ENCODE measurements at regions not wholly inside any gene's neighbourhood (a gene's known extent, or its start where the extent isn't known, plus 50 kb on each side); places are given as distances from the start of the nearest gene placed in this dataset.
"Not testable (repeated sequence)": the region's sequence is repeated elsewhere in the genome, so short reads cannot be mapped to it uniquely, and the experiment has no call there.

DNA sequence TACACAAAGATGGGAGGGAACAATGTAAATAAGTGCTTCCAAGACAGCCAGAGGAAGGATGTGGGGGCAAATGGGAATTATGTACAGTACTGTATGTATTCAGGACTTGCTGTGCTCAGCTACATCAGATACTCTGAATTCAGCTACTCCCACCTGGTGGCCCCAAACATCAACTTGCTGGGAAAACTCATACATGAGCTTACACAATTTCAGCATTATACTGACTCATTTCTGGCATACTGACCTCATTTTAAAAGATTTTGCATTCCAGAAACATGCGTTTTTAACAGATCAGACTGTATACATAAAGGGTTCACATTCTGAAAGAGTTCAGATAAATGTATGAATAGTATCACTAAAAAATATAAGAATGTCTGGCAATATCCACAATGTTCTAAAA is 59.7 kb downstream of the GPX5 start:
- DNase-seq = no peak

DNA sequence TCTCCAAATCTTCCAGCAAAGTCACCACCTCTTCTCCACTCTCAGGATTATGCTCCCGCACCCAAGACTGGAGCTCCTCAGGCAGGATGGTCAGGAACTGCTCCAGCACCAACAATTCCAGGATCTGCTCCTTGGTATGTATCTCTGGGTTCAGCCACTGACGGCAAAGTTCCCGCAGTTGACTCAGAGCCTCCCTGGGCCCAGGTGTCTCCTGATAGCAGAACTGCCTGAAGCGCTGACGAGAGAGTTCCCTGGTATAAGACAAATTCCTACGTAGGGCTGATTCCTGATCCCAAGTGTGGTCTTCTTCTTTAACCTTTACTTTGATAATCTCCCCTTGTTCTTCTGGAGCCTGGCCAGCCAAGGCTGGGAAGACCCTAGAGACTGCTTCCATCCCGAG is 60.6 kb downstream of the GPX5 start:
- DNase-seq = no peak

DNA sequence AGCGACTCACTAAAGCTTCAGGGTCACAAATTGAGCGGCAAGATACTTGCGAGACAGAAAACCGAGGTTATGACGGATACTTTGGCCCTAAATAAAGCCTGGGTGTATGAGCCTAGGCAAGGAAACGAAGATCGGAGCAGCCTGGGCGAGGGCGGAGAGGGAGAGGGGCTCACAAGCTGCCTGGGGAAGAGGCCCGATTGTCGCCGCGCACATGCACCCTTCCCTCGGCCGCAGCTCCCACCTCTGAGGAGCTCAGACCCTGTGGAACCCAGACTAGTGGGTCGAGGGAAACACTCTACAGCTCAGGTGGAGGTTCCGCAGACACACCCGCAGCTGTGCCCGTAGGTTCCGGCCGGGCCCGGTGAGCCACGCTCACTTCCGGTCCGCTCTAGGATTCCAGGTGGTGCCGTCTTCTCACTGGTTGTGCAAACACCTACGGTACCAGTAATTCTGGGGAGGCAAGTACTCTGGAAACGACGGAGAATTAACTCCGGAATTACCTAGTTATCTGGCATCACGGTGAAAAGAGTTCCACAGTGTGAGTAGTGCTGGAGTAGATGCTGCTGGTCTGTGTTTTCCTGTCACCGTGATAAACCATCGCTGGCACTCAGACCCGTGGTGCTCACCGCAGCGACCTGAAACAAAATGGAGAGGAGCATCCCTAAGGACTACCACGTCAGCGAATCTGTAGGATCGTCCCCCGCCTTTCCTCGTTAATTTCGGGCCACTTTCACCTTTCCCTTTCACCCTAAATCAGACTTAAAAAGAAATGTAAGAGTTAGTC is 61.5 kb downstream of the GPX5 start:
- peak in 2 of 3 donors; percentile 73 to 91 for DNase-seq

DNA sequence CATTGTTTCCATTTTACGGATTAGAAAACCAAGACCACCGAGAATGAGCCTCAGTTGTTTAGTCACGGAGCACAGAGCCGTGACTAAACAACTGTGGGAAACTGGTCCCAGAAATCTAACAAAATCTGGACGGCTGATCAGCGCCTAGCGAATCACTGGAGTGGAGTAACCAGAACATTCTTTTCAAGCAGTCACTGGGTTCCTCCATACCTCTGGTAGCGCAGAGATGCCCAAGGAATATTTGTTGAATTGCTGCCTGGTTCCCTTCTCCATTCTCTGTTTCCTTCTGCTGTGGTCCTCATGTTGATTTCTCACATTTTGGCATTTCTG is 62.0 kb downstream of the GPX5 start:
- DNase-seq = no peak

DNA sequence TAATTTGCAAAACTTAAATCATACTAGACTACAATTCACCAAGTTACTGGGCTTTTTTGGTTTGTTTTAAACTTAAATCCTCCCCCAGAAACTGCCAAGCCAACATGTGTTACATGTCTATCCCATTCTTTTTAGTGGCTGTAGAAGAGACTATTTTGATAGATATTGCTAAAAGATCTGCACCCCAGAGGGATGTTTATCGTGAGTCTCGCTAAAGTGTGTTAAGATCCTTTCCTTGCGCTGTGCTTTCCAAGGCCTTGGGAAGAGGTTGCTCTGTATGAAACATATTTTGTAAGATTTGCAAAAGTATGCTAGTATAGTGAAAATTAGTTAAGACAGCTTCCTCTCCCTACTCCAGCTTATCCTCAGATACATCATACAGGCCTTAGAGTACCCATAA is 63.0 kb downstream of the GPX5 start:
- no peak for DNase-seq

DNA sequence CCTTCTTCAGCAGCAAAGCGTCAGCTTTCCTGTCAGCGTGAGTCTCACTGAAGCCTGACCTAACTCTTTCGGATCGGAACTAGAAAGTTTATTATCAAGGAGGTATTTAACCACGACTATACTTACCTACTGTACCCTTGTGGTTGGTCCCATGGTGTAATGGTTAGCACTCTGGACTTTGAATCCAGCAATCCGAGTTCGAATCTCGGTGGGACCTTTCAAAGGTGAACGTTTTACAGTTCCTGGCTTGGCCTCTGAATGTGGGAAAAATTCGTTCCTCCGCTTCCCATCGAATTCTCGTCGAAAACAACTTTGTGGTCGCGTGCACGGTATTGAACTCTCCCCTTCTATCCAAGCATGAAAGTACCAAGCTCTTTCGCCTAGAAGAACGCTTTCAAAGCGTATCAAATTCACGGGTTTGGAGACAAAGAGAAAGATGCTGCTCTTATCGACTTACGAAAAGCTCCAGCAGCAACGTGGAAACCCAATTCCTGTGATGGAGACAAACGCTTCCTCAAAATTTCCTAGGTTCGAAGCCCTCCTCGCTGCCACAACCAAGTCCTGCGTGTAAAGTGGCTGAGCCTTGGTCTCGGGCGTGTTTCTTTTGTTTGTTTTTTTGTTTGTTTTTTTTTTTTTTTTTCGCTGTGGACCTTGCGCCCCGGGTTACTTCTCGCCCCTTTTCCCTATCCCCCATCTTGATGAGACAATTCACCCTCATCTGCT is 63.7 kb downstream of the GPX5 start:
- peak; percentile 86 to 94 (median 91) for DNase-seq

DNA sequence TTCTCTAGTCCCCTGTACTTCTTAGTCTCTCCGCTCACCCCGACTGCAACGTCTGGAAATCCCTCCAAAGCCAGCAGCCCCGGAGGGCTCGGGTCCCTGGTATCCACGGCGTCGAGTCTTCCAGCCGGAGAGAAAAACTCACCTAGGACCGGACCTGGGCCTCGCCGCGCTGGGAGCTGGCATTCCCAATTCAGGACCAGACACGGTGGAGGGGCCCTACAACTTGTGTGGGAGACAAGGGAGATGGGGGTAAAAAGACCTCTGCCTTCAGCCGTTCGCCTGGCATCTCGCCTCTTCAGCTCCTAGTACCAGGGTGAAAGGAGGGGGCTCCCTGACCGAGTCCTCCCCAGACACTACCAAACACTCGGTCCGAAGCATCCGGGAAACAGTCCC is 64.3 kb downstream of the GPX5 start:
- DNase-seq = no peak

DNA sequence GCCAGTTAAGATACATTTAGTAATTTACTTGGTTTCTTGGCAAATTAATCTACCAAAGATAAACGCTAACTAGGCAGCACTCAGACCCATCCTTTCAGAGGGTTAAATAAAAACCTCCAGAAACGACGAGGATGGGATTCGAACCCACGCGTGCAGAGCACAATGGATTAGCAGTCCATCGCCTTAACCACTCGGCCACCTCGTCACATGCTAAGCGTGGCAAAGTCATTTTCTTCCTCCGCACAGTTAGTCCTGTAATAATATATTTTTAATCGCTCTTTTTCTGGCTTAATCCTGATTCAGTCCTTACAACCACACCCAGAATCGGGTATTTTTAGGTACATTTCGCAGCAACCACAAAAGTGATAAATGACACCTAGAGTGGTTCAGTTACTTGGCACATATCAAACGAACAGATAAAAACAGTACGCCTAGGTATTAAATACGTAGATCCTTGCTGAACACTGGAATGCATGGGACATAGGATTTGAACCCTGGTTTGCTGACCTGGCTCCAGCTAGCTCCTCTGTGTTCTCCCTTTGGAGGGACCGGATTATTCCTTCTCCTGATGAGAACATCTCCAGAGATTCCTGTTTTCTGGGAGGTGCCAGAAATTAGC is 71.6 kb downstream of the GPX5 start:
- peak in 1 of 3 donors; percentile 47 for DNase-seq

DNA sequence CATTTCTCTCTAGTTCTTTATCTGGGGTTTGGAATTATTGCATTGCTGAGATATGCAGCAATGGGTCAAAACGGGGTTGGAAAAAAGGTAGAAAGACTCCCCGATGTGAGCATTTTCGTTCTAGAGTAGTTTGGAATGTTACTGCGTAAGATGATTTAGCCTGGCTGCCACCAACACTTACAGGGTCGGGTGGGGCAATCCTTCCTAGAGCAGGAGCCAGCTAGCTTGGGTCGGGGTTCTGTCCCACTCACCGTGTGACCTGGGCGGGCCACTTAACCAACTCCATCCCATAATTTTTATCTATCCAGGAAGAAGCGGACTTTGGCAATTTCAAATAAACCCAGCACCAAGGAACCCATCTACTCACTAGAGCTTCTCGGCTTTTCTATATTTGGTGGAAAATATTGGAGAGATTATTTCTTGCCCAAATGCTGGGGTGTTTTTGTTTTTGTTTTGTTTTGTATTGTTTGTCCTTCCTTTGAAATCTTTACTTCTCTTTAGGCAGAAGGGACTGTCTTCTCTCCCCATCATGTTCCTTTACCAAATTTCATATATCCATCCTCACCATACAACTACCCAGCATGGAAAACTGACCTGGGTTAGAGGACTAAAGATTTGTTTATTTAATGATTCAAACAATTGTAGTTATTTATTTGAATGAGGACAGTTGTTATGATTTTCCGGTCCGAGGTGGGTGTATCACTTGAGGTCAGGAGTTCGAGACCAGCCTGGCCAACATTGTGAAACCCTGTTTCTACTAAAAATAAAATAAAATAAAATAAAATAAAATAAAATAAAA is 72.4 kb downstream of the GPX5 start:
- DNase-seq = no peak

DNA sequence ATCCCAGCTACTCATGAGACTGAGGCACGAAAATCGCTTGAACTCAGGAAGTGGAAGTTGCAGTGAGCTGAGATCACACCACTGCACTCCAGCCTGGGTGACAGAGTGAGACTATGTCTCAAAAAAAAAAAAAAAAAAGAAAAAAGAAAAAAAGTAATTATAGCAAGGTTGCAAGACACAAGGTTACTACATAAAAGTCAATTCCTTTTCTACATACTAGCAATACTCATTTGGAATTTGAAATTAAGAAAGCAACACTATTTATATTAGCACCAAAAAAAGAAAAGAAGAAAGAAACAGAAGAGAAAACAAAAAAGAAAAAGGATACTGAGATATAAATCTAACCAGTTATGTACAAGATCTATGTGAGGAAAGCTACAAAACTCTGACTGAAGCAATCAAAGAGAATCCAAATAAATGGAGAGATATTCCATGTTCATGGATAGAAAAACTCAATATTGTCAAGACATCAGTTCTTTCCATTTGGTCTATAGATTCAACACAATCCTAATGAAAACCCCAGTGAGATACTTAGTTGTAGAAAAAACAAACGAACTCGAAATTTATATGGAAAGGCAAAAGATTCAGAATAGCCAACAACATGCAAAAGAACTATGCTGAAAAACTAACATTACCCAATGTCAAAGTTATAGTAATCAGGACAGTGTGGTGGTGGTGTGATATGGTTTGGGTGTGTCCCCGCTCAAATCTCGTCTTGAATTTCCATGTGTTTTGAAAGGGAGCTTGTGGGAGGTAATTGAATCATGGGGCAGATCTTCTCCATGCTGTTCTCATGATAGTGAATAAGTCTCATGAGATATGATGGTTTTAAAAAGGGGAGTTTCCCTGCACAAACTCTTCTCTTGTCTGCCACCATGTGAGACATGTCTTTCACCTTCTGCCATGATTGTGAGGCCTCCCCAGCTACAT is 73.3 kb downstream of the GPX5 start:
- no peak for DNase-seq

DNA sequence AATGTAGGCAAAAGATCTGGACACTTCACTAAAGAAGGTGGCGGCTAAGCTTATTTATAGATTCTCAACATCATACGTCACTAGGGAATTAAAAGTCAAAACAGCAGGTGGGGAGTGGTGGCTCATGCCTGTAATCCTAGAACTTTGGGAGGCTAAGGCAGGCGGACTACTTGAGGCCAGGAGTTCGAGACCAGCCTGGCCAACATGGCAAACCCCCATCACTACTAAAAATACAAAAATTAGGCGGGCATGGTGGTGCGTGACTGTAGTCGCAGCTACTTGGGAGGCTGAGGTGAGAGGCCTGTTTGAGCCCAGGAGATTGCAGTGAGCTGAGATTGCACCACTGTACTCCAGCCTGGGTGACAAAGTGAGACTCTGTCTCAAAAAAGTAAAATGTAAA is 74.6 kb downstream of the GPX5 start:
- no peak for DNase-seq

DNA sequence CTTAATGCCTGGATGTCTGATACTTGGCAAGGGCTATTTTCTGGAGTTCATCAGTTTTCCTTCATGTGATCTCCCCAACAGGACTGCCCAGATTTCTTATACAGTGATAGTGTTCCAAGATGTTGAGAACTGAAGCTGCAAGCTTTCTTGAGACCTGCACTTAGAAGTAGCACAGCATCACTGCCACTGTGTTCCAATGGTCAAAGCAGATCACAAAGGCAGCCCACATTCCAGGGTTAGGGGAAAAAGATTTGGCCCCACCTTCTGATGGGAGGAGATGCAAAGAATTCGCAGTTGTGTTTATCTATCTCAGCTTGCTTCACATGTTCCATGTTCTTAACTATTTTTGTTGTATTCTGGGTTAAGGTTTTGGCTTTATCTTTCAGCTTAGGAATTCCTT is 78.2 kb downstream of the GPX5 start:
- DNase-seq = no peak

DNA sequence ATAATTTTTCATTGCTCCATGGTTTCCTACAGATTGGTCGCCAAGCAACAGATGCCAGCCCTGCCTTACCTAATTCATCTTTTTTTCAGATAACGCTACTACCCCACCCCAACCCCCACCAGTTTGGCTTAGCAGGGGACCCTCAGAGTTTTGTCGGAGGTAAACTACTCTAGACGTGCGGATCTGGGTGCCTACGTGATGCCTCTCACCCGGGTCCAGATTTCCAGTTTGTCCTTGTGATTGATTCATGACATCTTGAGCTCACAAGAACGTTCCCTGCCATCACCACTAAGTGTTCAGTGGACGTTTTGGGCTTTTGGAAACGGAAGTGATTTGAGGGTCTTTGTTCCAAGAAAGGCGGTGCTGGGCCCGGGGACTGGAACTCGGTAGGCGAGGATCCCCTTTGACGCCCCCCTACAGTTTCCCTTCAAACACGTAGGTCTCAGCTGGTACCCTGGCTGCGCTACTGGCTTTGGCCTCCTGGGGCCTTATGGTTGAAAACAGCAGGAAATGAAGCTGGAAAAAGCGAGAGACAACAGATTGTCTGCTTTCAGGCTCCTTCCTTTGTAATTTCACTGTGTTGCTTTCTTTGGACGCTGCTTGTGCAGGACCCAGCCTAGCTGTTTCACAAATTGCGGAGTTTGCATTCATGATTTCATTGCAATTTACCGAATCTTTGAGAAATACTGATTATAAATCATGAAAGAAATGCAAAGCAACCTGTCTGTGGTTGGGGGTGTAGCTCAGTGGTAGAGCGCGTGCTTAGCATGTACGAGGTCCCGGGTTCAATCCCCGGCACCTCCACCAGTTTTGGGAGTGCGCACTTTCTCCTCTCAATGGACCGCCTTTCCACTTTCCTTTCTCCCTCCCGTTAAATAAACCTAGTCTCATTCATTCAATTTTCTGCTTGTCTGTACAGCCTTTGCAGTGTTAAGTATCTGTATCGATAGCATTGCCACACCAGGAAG is 81.0 kb downstream of the GPX5 start:
- peak; percentile 70 to 86 (median 76) for DNase-seq

DNA sequence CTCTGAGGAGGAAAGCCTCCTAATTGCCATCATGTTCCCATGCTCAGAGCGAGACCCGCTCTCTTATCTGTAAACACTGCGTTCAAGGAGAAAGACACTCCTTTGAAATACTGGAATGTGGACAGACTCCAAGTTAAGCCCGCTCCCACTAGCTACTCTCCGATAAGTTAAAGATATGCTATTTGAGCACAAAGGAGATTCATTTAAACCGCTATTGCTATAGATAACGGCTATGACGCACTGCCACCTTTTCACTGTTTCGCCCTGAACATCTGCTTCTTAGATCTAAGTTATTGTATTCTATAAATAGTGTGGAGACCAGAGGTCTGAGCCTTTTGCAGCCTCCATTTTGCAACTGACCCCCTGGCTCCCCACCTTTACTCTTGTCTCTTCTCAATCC is 82.3 kb downstream of the GPX5 start:
- DNase-seq = no peak

DNA sequence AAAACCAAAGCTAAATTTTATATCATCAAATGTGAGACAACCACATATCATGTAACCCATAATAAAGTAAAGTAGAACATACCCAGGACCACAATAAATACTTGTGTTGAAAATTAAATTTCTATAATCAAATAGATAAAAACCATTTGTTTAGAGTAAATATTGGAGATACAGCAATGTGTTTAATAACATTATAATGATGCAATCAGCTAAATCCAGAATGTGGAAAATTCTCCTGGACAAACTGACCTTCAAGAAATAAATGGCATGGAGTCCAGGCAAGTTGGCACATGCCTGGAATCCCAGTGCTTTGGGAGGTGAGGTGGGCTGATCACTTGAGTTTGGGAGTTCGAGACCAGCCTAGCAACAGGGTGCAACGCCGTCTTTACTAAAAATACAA is 84.0 kb downstream of the GPX5 start:
- no peak for DNase-seq

DNA sequence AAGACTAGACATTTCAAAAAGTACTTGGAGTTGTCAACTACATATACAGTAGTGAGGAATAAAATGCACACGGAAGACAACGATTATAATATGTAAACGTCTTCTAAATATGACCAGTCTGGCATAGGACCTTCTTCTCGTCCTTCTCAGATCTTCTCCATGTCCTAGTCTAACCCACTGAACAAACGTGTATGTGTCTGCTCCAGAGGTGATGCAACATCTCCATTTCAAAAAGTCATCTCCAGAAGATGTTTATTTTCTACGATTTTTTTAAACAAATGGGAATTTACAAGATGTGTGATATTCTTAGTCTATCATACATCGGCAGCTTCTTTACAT is 89.9 kb downstream of the GPX5 start:
- no peak for DNase-seq

DNA sequence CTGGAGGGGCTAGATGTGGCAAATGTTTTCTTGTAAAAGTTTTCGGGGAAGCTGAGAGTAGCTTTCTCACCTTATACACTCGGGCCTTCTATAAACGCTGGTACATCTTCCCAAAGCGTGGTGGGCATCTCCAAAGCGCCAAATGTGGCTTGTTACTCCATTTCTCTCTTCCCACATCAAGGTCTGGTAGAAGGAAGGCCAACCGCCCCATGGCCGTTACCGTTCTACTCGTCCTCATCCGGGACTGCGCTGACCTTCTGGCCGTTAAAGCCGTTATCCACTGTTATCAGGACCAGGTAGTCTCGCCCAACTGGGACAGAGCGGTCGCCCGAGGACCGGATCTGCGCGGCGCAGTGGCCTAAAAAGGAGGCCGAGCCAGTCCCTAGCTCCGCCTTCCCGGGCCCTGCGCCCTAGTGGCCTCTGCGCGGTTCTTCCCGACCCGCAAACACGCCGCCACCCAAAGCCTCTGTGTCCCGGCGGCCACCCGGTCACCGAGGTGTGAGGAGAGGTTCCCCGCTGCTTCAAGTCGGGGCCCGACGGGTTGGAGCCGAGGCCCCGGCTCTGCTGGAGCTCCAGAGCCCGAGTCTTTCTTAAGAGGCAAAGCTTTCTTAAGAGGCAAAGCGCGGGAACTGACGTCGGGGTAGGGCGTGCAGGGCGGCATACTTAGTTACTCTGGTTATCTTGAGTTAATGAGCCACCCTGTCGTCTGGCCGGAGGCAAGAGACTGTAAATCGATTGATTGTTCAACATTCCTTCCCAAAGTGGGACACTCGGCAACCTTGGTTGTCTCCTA is 90.5 kb downstream of the GPX5 start:
- DNase-seq = no peak

DNA sequence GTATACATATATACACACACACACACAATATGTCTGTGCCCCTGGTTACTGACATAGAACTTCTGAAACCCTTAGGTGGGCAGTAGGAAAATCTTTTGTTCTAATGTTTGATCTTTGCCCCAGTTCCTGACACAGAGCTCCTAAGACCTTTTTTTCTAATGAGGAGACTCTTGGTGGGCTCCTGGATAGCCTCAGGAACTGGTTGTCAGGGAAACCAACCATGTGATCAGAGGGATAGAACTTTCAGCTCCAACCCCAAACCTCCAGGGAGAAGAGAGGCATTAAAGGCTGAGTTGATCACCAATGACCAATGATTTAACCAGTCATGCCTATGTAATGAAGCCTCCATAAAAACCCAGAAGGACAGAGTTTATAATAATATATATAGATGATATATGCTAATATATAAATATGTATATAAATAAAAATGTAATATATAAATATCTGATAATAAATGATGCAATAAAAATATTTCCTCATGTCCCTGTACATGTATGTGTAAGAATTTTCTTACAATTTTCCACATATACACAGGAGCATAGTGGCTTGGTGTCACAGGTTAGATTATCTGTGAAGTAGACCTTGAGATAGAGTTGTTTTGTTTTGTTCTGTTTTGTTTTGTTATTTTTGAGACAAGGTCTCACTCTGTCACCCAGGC is 93.3 kb downstream of the GPX5 start:
- DNase-seq = no peak

DNA sequence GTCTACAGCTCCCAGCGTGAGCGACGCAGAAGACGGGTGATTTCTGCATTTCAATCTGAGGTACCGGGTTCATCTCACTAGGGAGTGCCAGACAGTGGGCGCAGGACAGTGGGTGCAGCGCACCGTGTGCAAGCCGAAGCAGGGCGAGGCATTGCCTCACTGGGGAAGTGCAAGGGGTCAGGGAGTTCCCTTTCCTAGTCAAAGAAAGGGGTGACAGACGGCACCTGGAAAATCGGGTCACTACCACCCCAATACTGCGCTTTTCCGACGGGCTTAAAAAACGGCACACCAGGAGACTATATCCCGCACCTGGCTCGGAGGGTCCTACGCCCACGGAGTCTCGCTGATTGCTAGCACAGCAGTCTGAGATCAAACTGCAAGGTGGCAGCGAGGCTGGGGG is 95.6 kb downstream of the GPX5 start:
- not testable (repeated sequence) for DNase-seq
